HG02870 (cell line): ENCODE measurements at regions not wholly inside any gene's neighbourhood (a gene's known extent, or its start where the extent isn't known, plus 50 kb on each side); places are given as distances from the start of the nearest gene placed in this dataset.
"Not testable (repeated sequence)": the region's sequence is repeated elsewhere in the genome, so short reads cannot be mapped to it uniquely, and the experiment has no call there.

Source experiments
- ATAC-seq: cut with Tn5 transposase; IDR thresholded peaks from one replicate; pipeline ENCODE4 v1.9.1; 2021; ENCODE audit warnings: mild to moderate bottlenecking, moderate library complexity; ENCODE audit not compliant: unreplicated experiment

- ATAC-seq: no peak
Observed at GRCh38 chrX:137878401-137878800, 312.5 kb downstream of the ZIC3 start.

DNA sequence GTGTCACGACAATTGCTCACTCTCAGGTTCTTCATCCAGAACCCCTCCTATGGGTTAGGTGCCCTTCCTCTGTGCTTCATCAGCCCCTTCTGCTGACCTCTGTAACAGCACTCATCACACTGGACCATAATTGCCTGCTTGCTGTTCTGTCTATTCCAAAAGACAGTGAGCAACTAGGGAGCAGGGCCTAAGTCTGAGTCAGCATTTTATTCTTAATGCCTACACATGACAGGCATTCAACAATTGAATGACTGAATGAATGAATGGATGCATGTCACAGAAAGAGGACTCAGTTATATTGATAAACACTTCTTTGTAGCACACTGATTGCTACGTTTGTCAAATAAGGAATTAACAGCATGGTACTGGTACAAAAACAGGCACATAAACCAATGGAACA is 317.0 kb downstream of the ZIC3 start:
- no peak for ATAC-seq

GRCh38 chrX:137884813-137885212 is 318.9 kb downstream of the ZIC3 start:
- ATAC-seq: not testable (repeated sequence)

GRCh38 chrX:137891431-137891830 is 325.5 kb downstream of the ZIC3 start:
- ATAC-seq: no peak

- no peak for ATAC-seq
Observed at GRCh38 chrX:137896123-137896522, 330.2 kb downstream of the ZIC3 start.

- ATAC-seq: no peak
Observed at GRCh38 chrX:137915466-137915865, 349.5 kb downstream of the ZIC3 start.

DNA sequence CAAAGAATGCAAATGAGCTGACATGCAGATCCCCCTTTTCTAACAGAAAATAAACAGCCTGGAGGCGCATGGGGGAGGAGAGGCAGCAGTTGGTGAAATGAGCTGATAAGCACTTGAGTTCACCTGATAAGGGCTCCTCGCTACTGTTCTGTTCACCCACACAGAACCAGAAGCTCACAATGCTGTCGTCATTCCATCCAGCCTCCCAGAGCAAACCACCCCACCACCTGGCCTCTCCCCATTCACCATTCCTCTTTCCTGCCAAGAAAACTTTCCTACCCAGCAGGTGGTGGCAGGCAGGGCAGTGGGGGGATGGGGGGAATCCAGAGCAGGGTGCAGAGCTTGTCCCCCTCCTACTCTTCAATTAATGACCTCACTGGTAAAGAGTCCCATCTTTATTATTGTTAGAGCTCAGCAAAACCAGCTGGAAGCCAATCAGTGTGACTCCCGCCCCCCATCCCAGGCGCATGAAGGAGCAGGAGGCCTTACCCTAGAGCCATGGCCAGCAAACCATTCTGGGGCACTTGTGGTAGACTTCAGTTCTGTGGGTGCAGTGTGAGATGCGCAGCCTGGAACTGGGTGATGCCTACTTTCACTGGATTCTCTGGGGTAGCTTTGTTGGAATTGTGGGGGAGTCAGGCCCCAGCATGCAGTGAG is 350.3 kb downstream of the ZIC3 start:
- ATAC-seq: no peak

DNA sequence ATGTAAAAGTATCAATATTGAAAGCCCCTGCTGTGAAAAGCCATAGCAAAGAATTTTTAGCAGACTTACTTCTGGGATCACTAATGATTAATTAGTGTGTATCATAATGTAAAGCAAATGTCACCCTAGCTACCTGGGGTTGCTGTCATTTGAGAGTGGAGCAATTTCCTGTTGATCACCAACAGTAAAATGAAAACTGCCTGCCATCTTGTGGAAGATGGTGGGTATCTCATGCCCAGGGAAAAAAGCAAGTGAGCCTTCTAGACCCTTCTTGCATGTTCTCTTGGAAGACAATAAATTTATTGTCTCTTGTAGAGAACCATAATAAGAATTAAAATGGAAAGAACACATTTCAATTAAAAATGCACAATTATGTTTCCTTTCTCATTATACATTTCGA is 360.2 kb downstream of the ZIC3 start:
- no peak for ATAC-seq

GRCh38 chrX:137929951-137930350 is 364.0 kb downstream of the ZIC3 start:
- ATAC-seq: no peak

GRCh38 chrX:137930533-137930932 is 364.6 kb downstream of the ZIC3 start:
- ATAC-seq: no peak

- not testable (repeated sequence) for ATAC-seq
Observed at GRCh38 chrX:137934214-137934613, 368.3 kb downstream of the ZIC3 start.

- ATAC-seq: not testable (repeated sequence)
Observed at GRCh38 chrX:137934887-137935286, 369.0 kb downstream of the ZIC3 start.

- ATAC-seq: no peak
Observed at GRCh38 chrX:137945470-137945869, 379.5 kb downstream of the ZIC3 start.

GRCh38 chrX:137969191-137969590 is 403.3 kb downstream of the ZIC3 start:
- no peak for ATAC-seq

DNA sequence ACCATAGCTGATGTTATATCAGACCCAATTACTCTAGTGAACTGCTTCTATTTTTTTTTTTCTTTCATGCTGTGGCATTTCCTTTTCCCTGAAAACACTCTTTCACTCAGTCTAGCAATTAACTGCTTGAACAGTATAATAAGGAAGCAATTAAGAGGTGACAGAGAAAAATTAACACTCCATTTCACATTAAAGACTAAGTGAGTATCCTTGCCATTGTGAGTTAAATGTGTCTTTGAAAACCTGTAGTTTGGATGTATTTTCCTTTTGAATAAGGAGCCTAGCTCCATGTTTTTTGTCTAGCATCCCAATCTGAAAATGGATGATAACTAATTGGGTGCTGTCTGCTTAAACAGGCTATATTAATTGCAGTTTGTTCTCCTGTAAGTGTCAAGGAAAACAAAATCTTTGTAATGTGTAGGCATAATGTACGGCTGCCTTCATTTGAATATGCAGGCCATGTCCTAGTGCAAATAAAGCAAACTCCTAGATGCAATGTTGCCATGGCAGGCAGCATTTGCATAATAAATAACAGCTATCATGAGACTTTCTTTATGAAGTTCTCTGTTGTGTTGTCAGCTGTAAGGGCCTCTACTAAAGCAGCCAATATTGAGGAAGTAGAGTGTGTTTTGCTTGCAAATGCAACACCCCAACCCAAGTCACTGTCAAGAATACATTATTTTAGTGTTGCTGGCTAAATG is 416.7 kb downstream of the ZIC3 start:
- no peak for ATAC-seq

DNA sequence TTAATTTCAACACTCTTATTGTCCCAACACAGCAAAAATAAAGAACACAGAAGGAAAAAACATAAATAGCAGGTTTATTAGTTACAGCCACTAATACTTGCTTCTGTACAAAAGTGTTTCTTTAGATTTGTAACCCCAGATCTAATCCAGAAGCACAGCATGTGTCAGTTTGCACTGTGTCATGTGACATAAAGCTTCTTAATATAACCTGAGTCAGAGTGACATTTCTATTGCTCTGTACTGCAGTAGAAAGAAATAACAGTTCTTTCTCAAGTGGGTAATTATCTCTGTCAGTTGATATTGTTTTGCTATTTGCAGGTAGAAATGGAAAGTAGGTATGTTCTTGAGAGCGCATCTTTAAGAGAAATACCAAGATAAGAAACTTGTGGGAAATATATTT is 422.5 kb downstream of the ZIC3 start:
- no peak for ATAC-seq

GRCh38 chrX:137998619-137999018 is 432.7 kb downstream of the ZIC3 start:
- no peak for ATAC-seq

DNA sequence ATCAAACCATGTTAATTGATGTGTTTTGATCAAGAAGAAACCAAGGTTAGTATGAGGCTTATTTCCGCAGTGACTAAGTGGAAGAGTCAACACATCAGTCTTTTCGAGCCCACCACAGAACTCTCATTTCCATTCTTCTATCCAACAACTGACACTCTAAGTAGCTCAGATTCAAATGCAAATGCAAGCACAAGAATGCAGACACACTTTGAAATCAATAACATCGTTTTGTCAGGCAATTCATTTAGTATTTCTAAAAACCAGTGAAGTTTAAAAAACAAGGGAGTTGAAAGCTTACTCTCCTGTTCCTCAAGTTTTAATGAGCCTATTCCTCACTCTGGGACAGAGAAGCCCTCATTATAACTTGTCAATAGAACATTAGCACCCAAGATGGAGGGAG is 433.1 kb downstream of the ZIC3 start:
- no peak for ATAC-seq

DNA sequence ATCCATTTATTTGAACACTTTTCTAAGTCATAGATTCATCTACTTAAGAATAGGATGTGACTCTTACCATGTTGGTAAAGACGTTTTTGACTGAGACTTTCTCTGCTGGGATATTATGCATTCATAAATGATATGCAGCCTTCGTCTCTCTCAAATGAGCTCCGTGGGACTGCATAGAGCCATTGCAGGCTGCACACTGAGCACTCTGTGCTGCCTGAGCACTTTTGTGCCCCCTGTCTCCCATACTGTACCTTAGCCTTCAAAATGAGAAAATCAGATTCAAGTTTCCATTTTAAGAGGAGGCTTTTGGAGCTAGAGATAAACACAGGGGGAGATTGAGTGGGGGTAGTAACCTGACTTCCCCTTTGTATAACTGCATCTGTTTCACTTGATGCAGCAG is 433.6 kb downstream of the ZIC3 start:
- ATAC-seq: no peak

GRCh38 chrX:138001226-138001625 is 435.3 kb downstream of the ZIC3 start:
- no peak for ATAC-seq

GRCh38 chrX:138006180-138006579 is 440.3 kb downstream of the ZIC3 start:
- ATAC-seq: no peak

DNA sequence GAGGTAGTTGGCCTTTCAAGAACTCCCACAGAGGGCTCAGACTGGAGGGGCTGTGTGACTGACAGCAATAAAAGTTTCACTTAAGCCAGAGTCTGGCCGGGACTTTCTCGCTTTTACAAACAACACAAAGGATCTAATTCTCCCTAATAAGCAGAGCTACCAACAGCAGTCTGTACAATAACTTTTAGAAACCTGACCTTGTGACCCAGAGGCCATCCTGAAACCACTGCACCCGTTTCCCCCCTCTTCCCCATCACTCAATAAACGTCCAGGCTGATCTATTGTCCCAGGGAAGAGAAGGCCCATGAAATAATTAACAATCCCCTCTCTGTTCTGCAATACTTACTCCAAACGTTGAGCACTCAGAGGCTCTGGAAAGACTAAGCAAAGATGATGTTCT is 442.4 kb downstream of the ZIC3 start:
- ATAC-seq: no peak

GRCh38 chrX:138011468-138011867 is 445.5 kb downstream of the ZIC3 start:
- no peak for ATAC-seq
